Sigmoid colon (tissue), 6 donors: ENCODE measurements at regions not wholly inside any gene's neighbourhood (a gene's known extent, or its start where the extent isn't known, plus 50 kb on each side); places are given as distances from the start of the nearest gene placed in this dataset.

Source experiments
- DNase-seq: peaks from one replicate; pipeline ENCODE4 v3.0.0-alpha.2; 2019
- H3K27ac ChIP-seq, 4 donors: fragments of 200-600 bp; sonication (generic); one replicate each; pipeline ENCODE4 v1.5.1; 2016 to 2019; ENCODE audit warnings: mild to moderate bottlenecking in 1 of 4
- H3K27me3 ChIP-seq, 3 donors: fragments of 200-600 bp; sonication (generic); one replicate each; pipeline ENCODE4 v1.5.1; 2019; ENCODE audit warnings: mild to moderate bottlenecking in 1 of 3
- H3K36me3 ChIP-seq, 4 donors: fragments of 200-600 bp; sonication (generic); one replicate each; pipeline ENCODE4 v1.5.1; 2016 to 2019
- H3K4me1 ChIP-seq, 4 donors: fragments of 200-600 bp; sonication (generic); one replicate each; pipeline ENCODE4 v1.5.1; 2017 to 2019
- H3K4me3 ChIP-seq, 4 donors: fragments of 200-600 bp; sonication (generic); one replicate each; pipeline ENCODE4 v1.5.1; 2017 to 2019; ENCODE audit warnings: mild to moderate bottlenecking in 2 of 4, moderate library complexity in 1 of 4
- H3K9me3 ChIP-seq, 4 donors: fragments of 200-600 bp in 3 of 4; sonication (generic) in 3 of 4; one replicate each; pipeline versions ENCODE4 v1.5.1 to v1.6.1; 2013 to 2019
- EP300 ChIP-seq, 4 donors: sonication (generic); formaldehyde crosslinking; IDR thresholded peaks; one replicate each; pipeline ENCODE4 v1.6.1; 2017; ENCODE audit warnings: antibody characterized with exemption in 4 of 4
- POLR2A ChIP-seq, 2 donors: fragments of 450-650 bp; IDR thresholded peaks; one replicate each; pipeline ENCODE4 v1.6.1; 2016; ENCODE audit warnings: antibody characterized with exemption in 2 of 2, mild to moderate bottlenecking in 2 of 2, moderate library complexity in 2 of 2
- POLR2AphosphoS5 ChIP-seq, 4 donors: sonication (generic); formaldehyde crosslinking; IDR thresholded peaks; one replicate each; pipeline ENCODE4 v1.6.1; 2017; ENCODE audit warnings: antibody characterized with exemption in 4 of 4
- WGBS, 2 donors: extraction: QIAGEN DNeasy Blood & Tissue Kit; methylation state at CpG; one replicate each; pipeline ENCODE4 v1.1.7; 2013; 5-methylcytosine and 5-hydroxymethylcytosine counted together
- intact Hi-C: fragments of 100-400 bp; cut with DNase I; formaldehyde crosslinking; loops from one replicate; pipeline ENCODE4 v1.15.1; 2023
- small RNA-seq, 3 donors: library from RNA; depleted of rRNA; stranded (forward); fragments of <200 nt; gene quantifications; one replicate each; pipeline ENCODE3, GENCODE V24; 2016
- TF ChIP-seq, protein P1 (sequence below), 4 experiments: fragments of 450-650 bp in 3 of 4; fragments of 200-600 bp in 1 of 4; IDR thresholded peaks; one replicate each; pipeline ENCODE4 v1.5.1; 2016 to 2019; ENCODE audit warnings: antibody characterized with exemption in 4 of 4, mild to moderate bottlenecking in 3 of 4, moderate library complexity in 2 of 4
- donor health status: healthy with polysubstance abuse.
- donor health status: healthy.

DNA sequence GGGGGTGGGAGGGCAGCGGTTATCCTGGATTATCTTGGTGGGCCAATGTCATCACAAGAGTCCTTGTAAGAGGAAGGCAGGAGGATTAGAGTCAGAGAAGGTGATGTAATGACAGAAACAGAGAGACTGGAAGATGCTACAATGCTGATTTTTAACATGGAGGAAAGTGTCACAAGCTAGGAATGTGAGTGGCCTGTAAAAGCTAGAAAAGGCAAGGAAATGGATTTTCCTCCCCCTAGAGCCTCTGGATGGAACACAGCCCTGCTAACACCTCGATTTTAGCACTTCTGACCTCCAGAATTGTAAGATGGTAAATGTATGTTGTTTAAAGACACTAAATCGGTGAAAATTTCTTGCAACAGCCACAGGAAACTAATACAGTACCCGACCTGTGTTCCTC, 109.3 kb downstream of the MN1 start:
- H3K27ac ChIP-seq: no peak overlapping the region
- no peak for DNase-seq
- WGBS, 2 donors: 48 to 65% methylated on average over 4 of the region's 4 CpGs
- peaks cover 0 to 8% (median 4%) of the 10 kb centered on the region in 4 donors for H3K4me1 ChIP-seq
- H3K36me3 ChIP-seq: no peaks in the 10 kb centered on the region
- intact Hi-C loops: no loop called here
- peaks cover 0 to 2% (median 0%) of the 10 kb centered on the region in 4 donors for H3K9me3 ChIP-seq
- no peak overlapping the region for H3K4me3 ChIP-seq
- TF ChIP-seq, protein P1, sequence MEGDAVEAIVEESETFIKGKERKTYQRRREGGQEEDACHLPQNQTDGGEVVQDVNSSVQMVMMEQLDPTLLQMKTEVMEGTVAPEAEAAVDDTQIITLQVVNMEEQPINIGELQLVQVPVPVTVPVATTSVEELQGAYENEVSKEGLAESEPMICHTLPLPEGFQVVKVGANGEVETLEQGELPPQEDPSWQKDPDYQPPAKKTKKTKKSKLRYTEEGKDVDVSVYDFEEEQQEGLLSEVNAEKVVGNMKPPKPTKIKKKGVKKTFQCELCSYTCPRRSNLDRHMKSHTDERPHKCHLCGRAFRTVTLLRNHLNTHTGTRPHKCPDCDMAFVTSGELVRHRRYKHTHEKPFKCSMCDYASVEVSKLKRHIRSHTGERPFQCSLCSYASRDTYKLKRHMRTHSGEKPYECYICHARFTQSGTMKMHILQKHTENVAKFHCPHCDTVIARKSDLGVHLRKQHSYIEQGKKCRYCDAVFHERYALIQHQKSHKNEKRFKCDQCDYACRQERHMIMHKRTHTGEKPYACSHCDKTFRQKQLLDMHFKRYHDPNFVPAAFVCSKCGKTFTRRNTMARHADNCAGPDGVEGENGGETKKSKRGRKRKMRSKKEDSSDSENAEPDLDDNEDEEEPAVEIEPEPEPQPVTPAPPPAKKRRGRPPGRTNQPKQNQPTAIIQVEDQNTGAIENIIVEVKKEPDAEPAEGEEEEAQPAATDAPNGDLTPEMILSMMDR (IDR thresholded peaks at IDR 0.05): no peak
- TF ChIP-seq POLR2AphosphoS5 (IDR thresholded peaks at IDR 0.05) (no peak), POLR2A (IDR thresholded peaks at IDR 0.05) (no peak), EP300 (IDR thresholded peaks at IDR 0.05) (no peak)
- H3K27me3 ChIP-seq: no peaks in the 10 kb centered on the region

GRCh38 chr22:27695925-27696324, 105.6 kb downstream of the MN1 start:
- Histone ChIP-seq H3K27ac (peak overlapping the region in 1 of 4 donors; percentile 28), H3K9me3 (peaks cover 0 to 4% (median 0%) of the 10 kb centered on the region in 4 donors), H3K4me1 (peaks cover 0 to 7% (median 3%) of the 10 kb centered on the region in 4 donors), H3K36me3 (no peaks in the 10 kb centered on the region), H3K4me3 (no peak overlapping the region), H3K27me3 (no peaks in the 10 kb centered on the region)
- intact Hi-C loops: no loop called here
- TF ChIP-seq, protein P1 (IDR thresholded peaks at IDR 0.05): no peak
- no peak for DNase-seq
- 53 to 71% methylated on average over 3 of the region's 3 CpGs for WGBS, 2 donors

GRCh38 chr22:27697888-27698287, 103.7 kb downstream of the MN1 start:
- Histone ChIP-seq H3K36me3 (no peaks in the 10 kb centered on the region), H3K4me1 (peaks cover 0 to 7% (median 3%) of the 10 kb centered on the region in 4 donors), H3K9me3 (peaks cover 0 to 4% (median 2%) of the 10 kb centered on the region in 4 donors), H3K27me3 (no peaks in the 10 kb centered on the region), H3K27ac (no peak overlapping the region), H3K4me3 (no peak overlapping the region)
- WGBS, 2 donors: 75 to 85% methylated on average over 8 of the region's 8 CpGs
- TF ChIP-seq POLR2A (IDR thresholded peaks at IDR 0.05) (no peak), POLR2AphosphoS5 (IDR thresholded peaks at IDR 0.05) (no peak)
- intact Hi-C loops: no loop called here
- DNase-seq: no peak

Small RNA genes in the stretch of these regions (small RNA-seq; reads per million reads assigned to genes)
- 0 reads per million in 3 donors for gene RNU6-1066P
